Epithelial cell of proximal tubule (primary cell): ENCODE measurements at regions not wholly inside any gene's neighbourhood (a gene's known extent, or its start where the extent isn't known, plus 50 kb on each side); places are given as distances from the start of the nearest gene placed in this dataset.

ENCODE experiments used
- DNase-seq: peaks from one replicate; pipeline ENCODE4 v3.0.0-alpha.2; 2011; ENCODE audit warnings: low read depth
- H3K4me3 ChIP-seq: 2 replicates; pipeline ENCODE4 v1.5.1; 2011; ENCODE audit warnings: low read depth, mild to moderate bottlenecking, low read length
- TF ChIP-seq, protein P1 (sequence below): conservative IDR thresholded peaks from 2 replicates; pipeline ENCODE4 v1.5.1; 2012; ENCODE audit warnings: low read depth, mild to moderate bottlenecking, low read length

DNA sequence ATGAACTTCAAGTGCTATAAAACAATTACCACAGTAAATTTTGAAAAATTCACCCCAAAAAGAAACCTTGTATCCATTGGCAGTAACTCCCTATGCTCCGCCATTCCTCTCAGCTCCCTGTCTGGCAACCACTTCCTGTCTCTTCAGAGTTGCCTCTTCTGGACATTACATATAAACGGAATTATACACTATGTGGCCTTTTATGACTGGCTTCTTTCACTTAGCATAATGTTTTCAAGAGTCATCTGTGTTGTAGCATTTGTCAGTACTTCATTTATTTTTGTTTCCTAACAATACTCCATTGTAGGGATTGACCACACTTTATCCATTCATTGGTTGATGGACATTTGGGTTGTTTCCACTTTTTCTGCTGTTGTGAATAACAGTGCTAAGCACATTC, 50.1 kb downstream of the CEP43 start:
- H3K4me3 ChIP-seq = no peak overlapping the region
- TF ChIP-seq, protein P1, sequence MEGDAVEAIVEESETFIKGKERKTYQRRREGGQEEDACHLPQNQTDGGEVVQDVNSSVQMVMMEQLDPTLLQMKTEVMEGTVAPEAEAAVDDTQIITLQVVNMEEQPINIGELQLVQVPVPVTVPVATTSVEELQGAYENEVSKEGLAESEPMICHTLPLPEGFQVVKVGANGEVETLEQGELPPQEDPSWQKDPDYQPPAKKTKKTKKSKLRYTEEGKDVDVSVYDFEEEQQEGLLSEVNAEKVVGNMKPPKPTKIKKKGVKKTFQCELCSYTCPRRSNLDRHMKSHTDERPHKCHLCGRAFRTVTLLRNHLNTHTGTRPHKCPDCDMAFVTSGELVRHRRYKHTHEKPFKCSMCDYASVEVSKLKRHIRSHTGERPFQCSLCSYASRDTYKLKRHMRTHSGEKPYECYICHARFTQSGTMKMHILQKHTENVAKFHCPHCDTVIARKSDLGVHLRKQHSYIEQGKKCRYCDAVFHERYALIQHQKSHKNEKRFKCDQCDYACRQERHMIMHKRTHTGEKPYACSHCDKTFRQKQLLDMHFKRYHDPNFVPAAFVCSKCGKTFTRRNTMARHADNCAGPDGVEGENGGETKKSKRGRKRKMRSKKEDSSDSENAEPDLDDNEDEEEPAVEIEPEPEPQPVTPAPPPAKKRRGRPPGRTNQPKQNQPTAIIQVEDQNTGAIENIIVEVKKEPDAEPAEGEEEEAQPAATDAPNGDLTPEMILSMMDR = no peak
- DNase-seq = no peak

DNA sequence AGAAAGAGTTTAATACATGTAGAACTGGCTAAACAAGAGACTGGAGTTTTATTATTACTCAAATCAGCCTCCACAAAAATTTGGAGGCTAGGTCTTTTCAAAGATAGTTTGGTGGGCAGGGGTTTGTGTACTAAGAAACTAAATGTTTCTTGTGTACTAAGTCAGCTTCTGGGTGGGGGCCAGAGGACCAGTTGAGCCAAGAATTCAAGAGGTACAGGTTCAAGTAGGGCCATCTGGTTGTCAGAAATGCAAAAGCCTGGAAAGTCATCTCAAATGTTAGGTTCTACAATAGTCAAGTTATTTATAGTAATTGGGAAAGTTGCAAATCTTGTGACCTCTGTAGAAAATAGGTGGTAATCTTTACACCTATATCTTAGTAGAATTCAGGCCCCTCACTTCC, 51.7 kb downstream of the CEP43 start:
- TF ChIP-seq, protein P1 = no peak
- no peak for DNase-seq
- H3K4me3 ChIP-seq = no peak overlapping the region

GRCh38 chr6:167053895-167054530, 54.8 kb downstream of the CEP43 start:
- DNase-seq = no peak
- TF ChIP-seq, protein P1 = no peak
- no peak overlapping the region for H3K4me3 ChIP-seq

- TF ChIP-seq, protein P1 = no peak
- no peak for DNase-seq
- H3K4me3 ChIP-seq = no peak overlapping the region
Observed at GRCh38 chr6:167054987-167055386, 55.8 kb downstream of the CEP43 start.

GRCh38 chr6:167056370-167056769, 57.2 kb downstream of the CEP43 start:
- TF ChIP-seq, protein P1 = no peak
- no peak overlapping the region for H3K4me3 ChIP-seq
- DNase-seq = peak; percentile 12

DNA sequence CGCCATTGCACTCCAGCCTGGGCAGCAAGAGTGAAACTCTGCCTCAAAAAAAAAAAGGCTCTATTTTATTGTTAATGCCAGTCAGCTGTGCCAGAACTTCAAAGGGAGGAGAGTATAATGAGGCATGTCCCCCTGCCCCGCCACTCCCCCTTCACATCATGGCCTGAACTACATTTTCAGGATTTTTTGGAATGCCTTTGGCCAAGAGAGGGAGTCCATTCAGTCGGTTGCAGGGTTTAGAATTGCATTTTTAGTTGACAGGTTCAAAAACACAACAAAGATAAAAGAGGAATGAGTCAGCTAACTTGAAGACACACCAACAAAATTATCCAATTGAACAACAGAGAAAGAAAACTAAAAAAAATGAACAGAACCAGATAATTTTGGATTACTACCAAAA, 59.1 kb downstream of the CEP43 start:
- TF ChIP-seq, protein P1 = no peak
- no peak overlapping the region for H3K4me3 ChIP-seq
- DNase-seq = no peak
